Stimulated activated CD4-positive, alpha-beta T cell treated with anti-CD3 and anti-CD28 coated beads, Interleukin-12 subunit alpha, Interleukin-12 subunit beta, amount 100 ng/mL, for 48 hours (primary cell): ENCODE measurements at regions not wholly inside any gene's neighbourhood (a gene's known extent, or its start where the extent isn't known, plus 50 kb on each side); places are given as distances from the start of the nearest gene placed in this dataset.

Experiments
- DNase-seq, 3 donors: peaks; one replicate each; pipeline ENCODE4 v3.0.0-alpha.2; 2020; ENCODE audit warnings: low read depth in 2 of 3, low spot score in 1 of 3

GRCh38 chr3:187950671-187951070 is 203.3 kb upstream of the LPP start:
- no peak for DNase-seq

- DNase-seq = no peak
These were observed 202.3 kb upstream of the LPP start for GRCh38 chr3:187951452-187952190.

GRCh38 chr3:187952849-187953248 is 201.1 kb upstream of the LPP start:
- DNase-seq = no peak

- no peak for DNase-seq
These were observed 199.5 kb upstream of the LPP start for GRCh38 chr3:187954516-187954872.

- DNase-seq = no peak
These were observed 198.9 kb upstream of the LPP start for GRCh38 chr3:187954873-187955586.

- DNase-seq = no peak
These were observed 198.4 kb upstream of the LPP start for GRCh38 chr3:187955587-187955952.

GRCh38 chr3:187957165-187957581 is 196.8 kb upstream of the LPP start:
- DNase-seq = no peak

- DNase-seq = no peak
These were observed 196.4 kb upstream of the LPP start for GRCh38 chr3:187957582-187957981.

GRCh38 chr3:187958432-187959003 is 195.4 kb upstream of the LPP start:
- DNase-seq = no peak

- no peak for DNase-seq
These were observed 193.1 kb upstream of the LPP start for GRCh38 chr3:187960820-187961219.

- DNase-seq = no peak
These were observed 192.6 kb upstream of the LPP start for GRCh38 chr3:187961366-187961765.

- DNase-seq = no peak
These were observed 190.8 kb upstream of the LPP start for GRCh38 chr3:187963003-187963676.

- no peak for DNase-seq
These were observed 190.1 kb upstream of the LPP start for GRCh38 chr3:187963677-187964385.

GRCh38 chr3:187964760-187965159 is 189.2 kb upstream of the LPP start:
- DNase-seq = no peak

- no peak for DNase-seq
These were observed 187.9 kb upstream of the LPP start for GRCh38 chr3:187966096-187966495.

- DNase-seq = no peak
These were observed 187.1 kb upstream of the LPP start for GRCh38 chr3:187966636-187967406.

GRCh38 chr3:187967993-187968392 is 186.0 kb upstream of the LPP start:
- no peak for DNase-seq

GRCh38 chr3:187968883-187969580 is 184.9 kb upstream of the LPP start:
- DNase-seq = no peak

GRCh38 chr3:187969581-187969950 is 184.4 kb upstream of the LPP start:
- DNase-seq = no peak

- no peak for DNase-seq
These were observed 183.9 kb upstream of the LPP start for GRCh38 chr3:187970106-187970505.
